Panc1 (cell line): ENCODE measurements at regions not wholly inside any gene's neighbourhood (a gene's known extent, or its start where the extent isn't known, plus 50 kb on each side); places are given as distances from the start of the nearest gene placed in this dataset.

Source experiments
- ATAC-seq: fragments of 200-7000 bp; cut with Tn5 transposase; 2 replicates; pipeline ENCODE4 v1.9.1; 2020; ENCODE audit warnings: mild to moderate bottlenecking, moderate library complexity
- BruUV-seq: library from RNA; stranded (reverse); fragments of 400-500 nt; replicated peaks from 2 replicates; lab custom pipeline; 2021; lab: Mats Ljungman, UMichigan
- CTCF ChIA-PET: fragments of 300-600 bp; sonication (Branson Sonifier 250); formaldehyde crosslinking; loops from one replicate; lab custom pipeline; 2022; ENCODE audit warnings: antibody characterized with exemption; lab: Charles Lee
- POLR2A ChIA-PET: fragments of 300-600 bp; sonication (Branson Sonifier 250); formaldehyde crosslinking; loops from one replicate; lab custom pipeline; 2022; ENCODE audit warnings: antibody characterized with exemption; lab: Charles Lee
- DNase-seq: peaks from one replicate; pipeline ENCODE4 v3.0.0-alpha.2; 2010; ENCODE audit warnings: low read depth, low spot score
- H3K27ac ChIP-seq: 2 replicates; pipeline ENCODE4 v1.5.1; 2011; ENCODE audit warnings: mild to moderate bottlenecking, low read length, inconsistent platforms
- H3K27me3 ChIP-seq: fragments of 200-500 bp; sonication (Bioruptor generic); 2 replicates; pipeline ENCODE4 v1.6.0; 2014; ENCODE audit warnings: low read length, inconsistent platforms; ENCODE audit not compliant: control insufficient read depth, insufficient read depth
- H3K36me3 ChIP-seq: fragments of 200-500 bp; sonication (Bioruptor generic); 2 replicates; pipeline ENCODE4 v1.5.1; 2014; ENCODE audit warnings: inconsistent platforms, mild to moderate bottlenecking, low read length, moderate library complexity; ENCODE audit not compliant: control insufficient read depth, insufficient read depth
- H3K4me1 ChIP-seq: 2 replicates; pipeline ENCODE4 v1.5.1; 2011; ENCODE audit warnings: inconsistent platforms, mild to moderate bottlenecking, low read length, moderate library complexity; ENCODE audit not compliant: control insufficient read depth, insufficient read depth
- H3K4me3 ChIP-seq, 2 experiments: 2 replicates each; pipeline ENCODE4 v1.5.1; 2011 to 2012; ENCODE audit warnings: low read depth in 2 of 2, low read length in 2 of 2, mild to moderate bottlenecking in 2 of 2, inconsistent platforms in 1 of 2, moderate library complexity in 1 of 2
- H3K9me3 ChIP-seq: fragments of 200-500 bp; sonication (Bioruptor generic); 2 replicates; pipeline ENCODE4 v1.5.1; 2014; ENCODE audit warnings: low read depth, mild to moderate bottlenecking, inconsistent platforms, low read length, moderate library complexity; ENCODE audit not compliant: control insufficient read depth, insufficient read depth
- CTCF ChIP-seq: fragments of 450-650 bp; IDR thresholded peaks from 2 replicates; pipeline ENCODE4 v1.5.1; 2017; ENCODE audit warnings: mild to moderate bottlenecking
- POLR2AphosphoS5 ChIP-seq: IDR thresholded peaks from 2 replicates; pipeline ENCODE4 v1.6.1; 2012; ENCODE audit warnings: mild to moderate bottlenecking, low read depth, low read length, moderate library complexity
- REST ChIP-seq, 2 experiments: IDR thresholded peaks; 2 replicates each; pipeline ENCODE4 v1.6.1; 2011 to 2012; ENCODE audit warnings: low read depth in 2 of 2, control low read depth in 1 of 2, low read length in 1 of 2, mild to moderate bottlenecking in 1 of 2, moderate library complexity in 1 of 2; ENCODE audit not compliant: insufficient read depth in 1 of 2
- SIN3A ChIP-seq: IDR thresholded peaks from 2 replicates; pipeline ENCODE4 v1.6.1; 2012; ENCODE audit warnings: low read depth, mild to moderate bottlenecking, low read length, moderate library complexity, borderline replicate concordance; ENCODE audit not compliant: insufficient read depth
- TCF7L2 ChIP-seq: IDR thresholded peaks from 2 replicates; pipeline ENCODE4 v1.6.1; 2011; ENCODE audit warnings: mild to moderate bottlenecking, low read depth, low read length, inconsistent platforms
- in situ Hi-C: cut with HindIII; loops from 2 replicates; pipeline ENCODE4 v1.10.0; 2016; ENCODE audit warnings: low sequenced_read_pairs, low pct_unique_long_range_greater_than_20kb
- intact Hi-C: fragments of 100-400 bp; cut with micrococcal nuclease; formaldehyde crosslinking; loops from one replicate; pipeline ENCODE4 v1.10.0; 2022; ENCODE audit not compliant: unreplicated experiment

GRCh38 chr5:108516785-108517184 lies 134.9 kb upstream of the FBXL17 start:
- Histone ChIP-seq H3K27me3 (peaks cover 7% of the 10 kb centered on the region; the same call in 1 of the 2 replicates), H3K27ac (no peak overlapping the region), H3K4me3 (no peak overlapping the region), H3K36me3 (no peaks in the 10 kb centered on the region), H3K4me1 (no peaks in the 10 kb centered on the region), H3K9me3 (no peaks in the 10 kb centered on the region)
- no peak for ATAC-seq
- in situ Hi-C loops: no loop called here
- intact Hi-C loops: no loop called here
- no peak for TF ChIP-seq REST (IDR thresholded peaks at IDR 0.05; ENCODE audit: insufficient read depth in 1 of 2, low read depth in 2 of 2, low read length in 1 of 2)
- no peak for TF ChIP-seq TCF7L2
- TF ChIP-seq SIN3A: no peak
- TF ChIP-seq CTCF: no peak
- no peak for TF ChIP-seq POLR2AphosphoS5
- DNase-seq: no peak
- ChIA-PET POLR2A (no interaction called here), CTCF (no interaction called here)
- no TSS peak for BruUV-seq

- in situ Hi-C loops: no loop called here
- Histone ChIP-seq H3K4me3 (no peak overlapping the region), H3K27ac (no peak overlapping the region), H3K9me3 (no peaks in the 10 kb centered on the region), H3K27me3 (peaks cover 9% of the 10 kb centered on the region; the same call in 1 of the 2 replicates), H3K4me1 (no peaks in the 10 kb centered on the region), H3K36me3 (no peaks in the 10 kb centered on the region)
- ChIA-PET POLR2A (no interaction called here), CTCF (no interaction called here)
- ATAC-seq: no peak
- TF ChIP-seq POLR2AphosphoS5 (no peak), REST (IDR thresholded peaks at IDR 0.05; ENCODE audit: insufficient read depth in 1 of 2, low read depth in 2 of 2, low read length in 1 of 2) (no peak), TCF7L2 (no peak), CTCF (no peak), SIN3A (no peak)
- no TSS peak for BruUV-seq
- intact Hi-C loops: no loop called here
- DNase-seq: no peak
Measured at GRCh38 chr5:108515517-108516105, 133.7 kb upstream of the FBXL17 start.
